ENCODE measurements at regions not wholly inside any gene's neighbourhood (a gene's known extent, or its start where the extent isn't known, plus 50 kb on each side); places are given as distances from the start of the nearest gene placed in this dataset.

DNA sequence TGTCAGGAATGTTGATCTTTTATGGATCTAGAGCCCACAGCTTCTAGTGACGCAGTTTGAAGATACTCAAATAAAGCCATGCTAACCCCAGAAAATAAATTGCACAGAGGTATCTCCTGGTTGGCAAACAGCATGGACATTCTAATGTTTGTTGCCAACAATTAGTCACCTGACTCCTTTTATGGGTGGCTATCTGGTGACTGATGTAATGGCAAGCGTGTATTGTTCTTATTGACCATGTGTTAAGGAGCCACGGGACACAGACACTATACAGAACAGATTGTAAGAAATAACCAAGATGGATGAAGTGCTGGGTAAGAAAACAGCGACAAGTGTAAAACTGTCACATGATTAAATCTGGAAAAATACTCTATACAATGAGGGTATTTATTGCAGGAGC, 401.3 kb upstream of the PDE3A start:
- Histone ChIP-seq H3K36me3 (no peaks in the 10 kb centered on the region), H3K9me3 (peaks cover 0 to 7% (median 0%) of the 10 kb centered on the region in 12 donors), H3K27ac (no peak overlapping the region), H3K27me3 (no peaks in the 10 kb centered on the region), H3K4me1 (peaks cover 0 to 28% (median 6%) of the 10 kb centered on the region in 12 donors), H3K4me3 (no peak overlapping the region)
- no peak for TF ChIP-seq POLR2A (IDR thresholded peaks at IDR 0.05)
- TF ChIP-seq, protein P1, sequence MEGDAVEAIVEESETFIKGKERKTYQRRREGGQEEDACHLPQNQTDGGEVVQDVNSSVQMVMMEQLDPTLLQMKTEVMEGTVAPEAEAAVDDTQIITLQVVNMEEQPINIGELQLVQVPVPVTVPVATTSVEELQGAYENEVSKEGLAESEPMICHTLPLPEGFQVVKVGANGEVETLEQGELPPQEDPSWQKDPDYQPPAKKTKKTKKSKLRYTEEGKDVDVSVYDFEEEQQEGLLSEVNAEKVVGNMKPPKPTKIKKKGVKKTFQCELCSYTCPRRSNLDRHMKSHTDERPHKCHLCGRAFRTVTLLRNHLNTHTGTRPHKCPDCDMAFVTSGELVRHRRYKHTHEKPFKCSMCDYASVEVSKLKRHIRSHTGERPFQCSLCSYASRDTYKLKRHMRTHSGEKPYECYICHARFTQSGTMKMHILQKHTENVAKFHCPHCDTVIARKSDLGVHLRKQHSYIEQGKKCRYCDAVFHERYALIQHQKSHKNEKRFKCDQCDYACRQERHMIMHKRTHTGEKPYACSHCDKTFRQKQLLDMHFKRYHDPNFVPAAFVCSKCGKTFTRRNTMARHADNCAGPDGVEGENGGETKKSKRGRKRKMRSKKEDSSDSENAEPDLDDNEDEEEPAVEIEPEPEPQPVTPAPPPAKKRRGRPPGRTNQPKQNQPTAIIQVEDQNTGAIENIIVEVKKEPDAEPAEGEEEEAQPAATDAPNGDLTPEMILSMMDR (IDR thresholded peaks at IDR 0.05), result no peak
- intact Hi-C loops (cut with DNase I), result no loop called here
- WGBS, 4 donors, result 62 to 77% (median 67%) methylated on average over 4 of the region's 4 CpGs
- no peak for DNase-seq
- ATAC-seq, result peak in 1 of 4 donors; percentile 3

DNA sequence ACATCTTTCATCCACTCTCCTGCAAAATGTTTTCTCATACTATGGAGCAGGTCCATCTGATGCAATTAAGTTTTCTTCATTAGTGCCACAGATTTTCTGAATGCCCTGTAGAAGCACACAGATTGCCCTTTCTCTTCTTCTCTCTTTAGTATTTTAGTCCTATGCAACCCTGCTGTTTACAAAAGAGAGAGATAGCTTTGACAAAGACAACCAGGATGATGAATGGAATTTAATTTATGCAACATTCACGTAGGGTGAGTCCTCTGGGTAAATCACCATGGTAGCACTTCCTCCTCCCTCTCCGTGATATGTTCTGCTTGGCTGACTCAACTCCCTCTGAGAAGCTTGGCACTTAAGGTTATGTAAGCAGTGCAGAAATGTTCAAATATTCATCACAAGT, 400.9 kb upstream of the PDE3A start:
- peaks cover 0 to 27% (median 6%) of the 10 kb centered on the region in 12 donors for H3K4me1 ChIP-seq
- ATAC-seq (peak in 3 of 4 donors; percentile 53 to 89 (median 88)), DNase-seq (no peak)
- TF ChIP-seq, protein P1 (IDR thresholded peaks at IDR 0.05), result no peak
- no peak for TF ChIP-seq POLR2A (IDR thresholded peaks at IDR 0.05)
- H3K4me3 ChIP-seq, result no peak overlapping the region
- peaks cover 0 to 7% (median 0%) of the 10 kb centered on the region in 12 donors for H3K9me3 ChIP-seq
- WGBS, 4 donors, result 4 to 30% (median 12%) methylated on average over 2 of the region's 2 CpGs
- no peaks in the 10 kb centered on the region for H3K27me3 ChIP-seq
- intact Hi-C loops (cut with DNase I), result no loop called here
- no peaks in the 10 kb centered on the region for H3K36me3 ChIP-seq
- H3K27ac ChIP-seq, result no peak overlapping the region

DNA sequence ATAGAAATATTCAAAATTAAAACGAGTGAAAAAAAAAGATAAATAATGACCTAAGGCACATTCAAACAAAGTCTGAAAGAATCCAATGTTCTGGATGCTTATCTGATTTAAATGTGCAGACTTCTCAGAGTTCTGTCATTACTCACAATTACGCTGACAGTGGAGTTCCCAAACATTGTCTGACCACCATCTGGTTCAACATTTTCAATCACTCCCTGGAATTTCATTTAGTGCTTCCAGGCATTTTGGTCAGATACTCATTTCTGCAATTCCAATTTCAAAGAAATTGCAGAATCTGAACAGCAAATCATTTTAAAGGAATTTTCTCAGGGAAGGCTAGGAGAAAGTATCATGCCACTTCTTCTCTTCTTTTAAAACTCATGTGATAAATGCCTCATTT, 398.2 kb upstream of the PDE3A start:
- intact Hi-C loops (cut with DNase I), result no loop called here
- peak overlapping the region in 1 of 12 donors; percentile 5 for H3K27ac ChIP-seq
- H3K9me3 ChIP-seq, result peaks cover 0 to 7% (median 0%) of the 10 kb centered on the region in 12 donors
- ATAC-seq (peak in 2 of 4 donors; percentile 34 to 74), DNase-seq (no peak)
- no peaks in the 10 kb centered on the region for H3K27me3 ChIP-seq
- no peaks in the 10 kb centered on the region for H3K36me3 ChIP-seq
- TF ChIP-seq POLR2A (IDR thresholded peaks at IDR 0.05), result no peak
- TF ChIP-seq, protein P1 (IDR thresholded peaks at IDR 0.05), result no peak
- WGBS, 4 donors, result 34 to 64% (median 43%) methylated on average over 2 of the region's 2 CpGs
- H3K4me1 ChIP-seq, result peaks cover 0 to 17% (median 5%) of the 10 kb centered on the region in 12 donors
- no peak overlapping the region for H3K4me3 ChIP-seq

DNA sequence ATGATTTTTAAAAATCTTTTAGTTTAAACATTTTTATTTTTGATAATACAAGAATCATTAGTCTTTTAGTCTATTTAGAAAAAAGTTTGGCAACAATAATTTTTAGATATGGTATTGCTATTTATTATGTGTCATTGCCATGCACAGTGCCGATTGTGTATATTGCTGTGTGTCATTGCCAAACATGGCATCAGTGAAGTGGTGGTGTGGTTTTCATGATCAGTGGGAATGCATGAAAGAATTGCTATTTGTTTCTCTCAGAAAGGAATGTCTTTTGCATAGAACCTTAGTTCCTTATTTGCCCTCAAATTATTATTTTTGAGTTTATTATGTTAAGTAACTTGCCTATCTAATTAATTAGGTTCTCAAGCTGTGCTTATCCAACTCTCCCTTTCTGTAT, 397.5 kb upstream of the PDE3A start:
- DNase-seq (no peak), ATAC-seq (no peak)
- H3K4me1 ChIP-seq, result peaks cover 0 to 17% (median 5%) of the 10 kb centered on the region in 12 donors
- no peak overlapping the region for H3K27ac ChIP-seq
- H3K27me3 ChIP-seq, result no peaks in the 10 kb centered on the region
- no peak overlapping the region for H3K4me3 ChIP-seq
- H3K36me3 ChIP-seq, result no peaks in the 10 kb centered on the region
- WGBS, 4 donors, result 73 to 79% (median 77%) methylated on average over 1 of the region's 1 CpG
- intact Hi-C loops (cut with DNase I), result no loop called here
- no peak for TF ChIP-seq POLR2A (IDR thresholded peaks at IDR 0.05)
- TF ChIP-seq, protein P1 (IDR thresholded peaks at IDR 0.05), result no peak
- H3K9me3 ChIP-seq, result peaks cover 0 to 7% (median 0%) of the 10 kb centered on the region in 12 donors

Data from heart left ventricle (tissue), 16 donors.